ENCODE measurements at regions not wholly inside any gene's neighbourhood (a gene's known extent, or its start where the extent isn't known, plus 50 kb on each side); places are given as distances from the start of the nearest gene placed in this dataset.
"Not testable (repeated sequence)": the region's sequence is repeated elsewhere in the genome, so short reads cannot be mapped to it uniquely, and the experiment has no call there.

GRCh38 chr5:37951946-37952721, 112.3 kb upstream of the GDNF start:
- no peak overlapping the region for H3K9ac ChIP-seq (ENCODE audit: low read length)
- H3K36me3 ChIP-seq (ENCODE audit: insufficient read depth, low read length), result no peaks in the 10 kb centered on the region
- no peaks in the 10 kb centered on the region for H3K4me1 ChIP-seq (ENCODE audit: insufficient read depth, low read length)
- no peak overlapping the region for H3K4me3 ChIP-seq (ENCODE audit: low read depth in 1 of 2, low read length in 2 of 2)
- no peaks in the 10 kb centered on the region for H3K27me3 ChIP-seq (ENCODE audit: control insufficient read depth in 1 of 2, insufficient read depth in 2 of 2, low read length in 2 of 2)
- H3K27ac ChIP-seq (ENCODE audit: low read depth, low read length), result no peak overlapping the region
- H3K9me3 ChIP-seq (ENCODE audit: low read length), result no peaks in the 10 kb centered on the region

- Histone ChIP-seq H3K9ac (ENCODE audit: low read length) (no peak overlapping the region), H3K36me3 (ENCODE audit: insufficient read depth, low read length) (no peaks in the 10 kb centered on the region), H3K9me3 (ENCODE audit: low read length) (no peaks in the 10 kb centered on the region), H3K27me3 (ENCODE audit: control insufficient read depth in 1 of 2, insufficient read depth in 2 of 2, low read length in 2 of 2) (no peaks in the 10 kb centered on the region), H3K4me1 (ENCODE audit: insufficient read depth, low read length) (no peaks in the 10 kb centered on the region), H3K4me3 (ENCODE audit: low read depth in 1 of 2, low read length in 2 of 2) (no peak overlapping the region), H3K27ac (ENCODE audit: low read depth, low read length) (no peak overlapping the region)
These were observed 110.6 kb upstream of the GDNF start for GRCh38 chr5:37950436-37950835.

GRCh38 chr5:37945446-37945845, 105.6 kb upstream of the GDNF start:
- Histone ChIP-seq H3K4me3 (ENCODE audit: low read depth in 1 of 2, low read length in 2 of 2) (no peak overlapping the region), H3K9ac (ENCODE audit: low read length) (no peak overlapping the region), H3K4me1 (ENCODE audit: insufficient read depth, low read length) (no peaks in the 10 kb centered on the region), H3K27me3 (ENCODE audit: control insufficient read depth in 1 of 2, insufficient read depth in 2 of 2, low read length in 2 of 2) (no peaks in the 10 kb centered on the region), H3K27ac (ENCODE audit: low read depth, low read length) (no peak overlapping the region), H3K9me3 (ENCODE audit: low read length) (no peaks in the 10 kb centered on the region), H3K36me3 (ENCODE audit: insufficient read depth, low read length) (no peaks in the 10 kb centered on the region)

- not testable (repeated sequence) for H3K4me3 ChIP-seq (ENCODE audit: low read depth in 1 of 2, low read length in 2 of 2); H3K27ac ChIP-seq (ENCODE audit: low read depth, low read length); H3K27me3 ChIP-seq (ENCODE audit: control insufficient read depth in 1 of 2, insufficient read depth in 2 of 2, low read length in 2 of 2); H3K9me3 ChIP-seq (ENCODE audit: low read length); H3K4me1 ChIP-seq (ENCODE audit: insufficient read depth, low read length); H3K9ac ChIP-seq (ENCODE audit: low read length); H3K36me3 ChIP-seq (ENCODE audit: insufficient read depth, low read length)
These were observed 103.3 kb upstream of the GDNF start for GRCh38 chr5:37943136-37943535.

- Histone ChIP-seq H3K9ac (ENCODE audit: low read length) (no peak overlapping the region), H3K4me3 (ENCODE audit: low read depth in 1 of 2, low read length in 2 of 2) (no peak overlapping the region), H3K9me3 (ENCODE audit: low read length) (no peaks in the 10 kb centered on the region), H3K27me3 (ENCODE audit: control insufficient read depth in 1 of 2, insufficient read depth in 2 of 2, low read length in 2 of 2) (no peaks in the 10 kb centered on the region), H3K36me3 (ENCODE audit: insufficient read depth, low read length) (no peaks in the 10 kb centered on the region), H3K4me1 (ENCODE audit: insufficient read depth, low read length) (no peaks in the 10 kb centered on the region), H3K27ac (ENCODE audit: low read depth, low read length) (no peak overlapping the region)
These were observed 101.2 kb upstream of the GDNF start for GRCh38 chr5:37940931-37941623.

GRCh38 chr5:37938861-37939260, 99.0 kb upstream of the GDNF start:
- Histone ChIP-seq H3K9ac (ENCODE audit: low read length) (no peak overlapping the region), H3K4me3 (ENCODE audit: low read depth in 1 of 2, low read length in 2 of 2) (no peak overlapping the region), H3K9me3 (ENCODE audit: low read length) (no peaks in the 10 kb centered on the region), H3K4me1 (ENCODE audit: insufficient read depth, low read length) (no peaks in the 10 kb centered on the region), H3K27ac (ENCODE audit: low read depth, low read length) (no peak overlapping the region), H3K27me3 (ENCODE audit: control insufficient read depth in 1 of 2, insufficient read depth in 2 of 2, low read length in 2 of 2) (no peaks in the 10 kb centered on the region), H3K36me3 (ENCODE audit: insufficient read depth, low read length) (no peaks in the 10 kb centered on the region)

- H3K27ac ChIP-seq (ENCODE audit: low read depth, low read length), result no peak overlapping the region
- no peaks in the 10 kb centered on the region for H3K4me1 ChIP-seq (ENCODE audit: insufficient read depth, low read length)
- H3K36me3 ChIP-seq (ENCODE audit: insufficient read depth, low read length), result no peaks in the 10 kb centered on the region
- H3K9ac ChIP-seq (ENCODE audit: low read length), result no peak overlapping the region
- H3K27me3 ChIP-seq (ENCODE audit: control insufficient read depth in 1 of 2, insufficient read depth in 2 of 2, low read length in 2 of 2), result no peaks in the 10 kb centered on the region
- no peak overlapping the region for H3K4me3 ChIP-seq (ENCODE audit: low read depth in 1 of 2, low read length in 2 of 2)
- no peaks in the 10 kb centered on the region for H3K9me3 ChIP-seq (ENCODE audit: low read length)
These were observed 98.4 kb upstream of the GDNF start for GRCh38 chr5:37938076-37938852.

GRCh38 chr5:37936091-37936490, 96.2 kb upstream of the GDNF start:
- H3K36me3 ChIP-seq (ENCODE audit: insufficient read depth, low read length), result no peaks in the 10 kb centered on the region
- no peaks in the 10 kb centered on the region for H3K4me1 ChIP-seq (ENCODE audit: insufficient read depth, low read length)
- H3K27me3 ChIP-seq (ENCODE audit: control insufficient read depth in 1 of 2, insufficient read depth in 2 of 2, low read length in 2 of 2), result no peaks in the 10 kb centered on the region
- H3K9me3 ChIP-seq (ENCODE audit: low read length), result no peaks in the 10 kb centered on the region
- H3K4me3 ChIP-seq (ENCODE audit: low read depth in 1 of 2, low read length in 2 of 2), result no peak overlapping the region
- no peak overlapping the region for H3K9ac ChIP-seq (ENCODE audit: low read length)
- no peak overlapping the region for H3K27ac ChIP-seq (ENCODE audit: low read depth, low read length)

- H3K27me3 ChIP-seq (ENCODE audit: control insufficient read depth in 1 of 2, insufficient read depth in 2 of 2, low read length in 2 of 2), result no peaks in the 10 kb centered on the region
- no peaks in the 10 kb centered on the region for H3K9me3 ChIP-seq (ENCODE audit: low read length)
- no peaks in the 10 kb centered on the region for H3K36me3 ChIP-seq (ENCODE audit: insufficient read depth, low read length)
- H3K27ac ChIP-seq (ENCODE audit: low read depth, low read length), result no peak overlapping the region
- no peak overlapping the region for H3K4me3 ChIP-seq (ENCODE audit: low read depth in 1 of 2, low read length in 2 of 2)
- H3K9ac ChIP-seq (ENCODE audit: low read length), result no peak overlapping the region
- no peaks in the 10 kb centered on the region for H3K4me1 ChIP-seq (ENCODE audit: insufficient read depth, low read length)
These were observed 93.7 kb upstream of the GDNF start for GRCh38 chr5:37933576-37933975.

GRCh38 chr5:37932450-37932849, 92.6 kb upstream of the GDNF start:
- no peak overlapping the region for H3K27ac ChIP-seq (ENCODE audit: low read depth, low read length)
- no peak overlapping the region for H3K4me3 ChIP-seq (ENCODE audit: low read depth in 1 of 2, low read length in 2 of 2)
- H3K27me3 ChIP-seq (ENCODE audit: control insufficient read depth in 1 of 2, insufficient read depth in 2 of 2, low read length in 2 of 2), result no peaks in the 10 kb centered on the region
- no peaks in the 10 kb centered on the region for H3K4me1 ChIP-seq (ENCODE audit: insufficient read depth, low read length)
- H3K9me3 ChIP-seq (ENCODE audit: low read length), result no peaks in the 10 kb centered on the region
- no peak overlapping the region for H3K9ac ChIP-seq (ENCODE audit: low read length)
- no peaks in the 10 kb centered on the region for H3K36me3 ChIP-seq (ENCODE audit: insufficient read depth, low read length)

GRCh38 chr5:37931541-37931940, 91.7 kb upstream of the GDNF start:
- Histone ChIP-seq H3K27ac (ENCODE audit: low read depth, low read length) (no peak overlapping the region), H3K9ac (ENCODE audit: low read length) (no peak overlapping the region), H3K36me3 (ENCODE audit: insufficient read depth, low read length) (no peaks in the 10 kb centered on the region), H3K4me3 (ENCODE audit: low read depth in 1 of 2, low read length in 2 of 2) (no peak overlapping the region), H3K9me3 (ENCODE audit: low read length) (no peaks in the 10 kb centered on the region), H3K27me3 (ENCODE audit: control insufficient read depth in 1 of 2, insufficient read depth in 2 of 2, low read length in 2 of 2) (no peaks in the 10 kb centered on the region), H3K4me1 (ENCODE audit: insufficient read depth, low read length) (no peaks in the 10 kb centered on the region)

All from muscle layer of colon (tissue), 2 donors.